Jurkat, Clone E6-1 (cell line): ENCODE measurements at regions not wholly inside any gene's neighbourhood (a gene's known extent, or its start where the extent isn't known, plus 50 kb on each side); places are given as distances from the start of the nearest gene placed in this dataset.

Experiments used
- DNase-seq: peaks from one replicate; pipeline ENCODE4 v3.0.0-alpha.2; 2011; ENCODE audit warnings: low read depth, low spot score
- H3K4me3 ChIP-seq: 2 replicates; pipeline ENCODE4 v1.5.1; 2011; ENCODE audit warnings: mild to moderate bottlenecking, low read length, control low read depth, moderate library complexity

- no peak overlapping the region for H3K4me3 ChIP-seq
- DNase-seq = no peak
Observed at GRCh38 chr7:16970732-16971482, 89.1 kb upstream of the AGR3 start.

GRCh38 chr7:16975712-16976111 is 93.9 kb upstream of the AGR3 start:
- no peak for DNase-seq
- no peak overlapping the region for H3K4me3 ChIP-seq

GRCh38 chr7:16978358-16979244 is 96.8 kb upstream of the AGR3 start:
- DNase-seq = no peak
- H3K4me3 ChIP-seq = no peak overlapping the region

GRCh38 chr7:16980539-16980938 is 98.8 kb upstream of the AGR3 start:
- H3K4me3 ChIP-seq = no peak overlapping the region
- DNase-seq = no peak

GRCh38 chr7:16982640-16983350 is 101.0 kb upstream of the AGR3 start:
- peak; percentile 25 for DNase-seq
- no peak overlapping the region for H3K4me3 ChIP-seq

- no peak overlapping the region for H3K4me3 ChIP-seq
- no peak for DNase-seq
Observed at GRCh38 chr7:16984375-16984774, 102.6 kb upstream of the AGR3 start.

GRCh38 chr7:16985621-16986020 is 103.8 kb upstream of the AGR3 start:
- DNase-seq = no peak
- H3K4me3 ChIP-seq = no peak overlapping the region

GRCh38 chr7:16986755-16987154 is 105.0 kb upstream of the AGR3 start:
- DNase-seq = no peak

GRCh38 chr7:16989811-16990413 is 108.1 kb upstream of the AGR3 start:
- DNase-seq = no peak
- H3K4me3 ChIP-seq = no peak overlapping the region

More at GRCh38 chr7:16986755-16987154, 105.0 kb upstream of the AGR3 start:
- no peak overlapping the region for H3K4me3 ChIP-seq

GRCh38 chr7:16991551-16991950 is 109.8 kb upstream of the AGR3 start:
- DNase-seq = no peak
- no peak overlapping the region for H3K4me3 ChIP-seq

- no peak overlapping the region for H3K4me3 ChIP-seq
Observed at GRCh38 chr7:16993543-16993942, 111.8 kb upstream of the AGR3 start.

GRCh38 chr7:16998481-16999051 is 116.8 kb upstream of the AGR3 start:
- no peak overlapping the region for H3K4me3 ChIP-seq
- no peak for DNase-seq

More at GRCh38 chr7:16993543-16993942, 111.8 kb upstream of the AGR3 start:
- DNase-seq = no peak

GRCh38 chr7:16999541-17000267 is 117.9 kb upstream of the AGR3 start:
- no peak overlapping the region for H3K4me3 ChIP-seq
- DNase-seq = no peak

GRCh38 chr7:17005271-17005670 is 123.5 kb upstream of the AGR3 start:
- no peak for DNase-seq
- H3K4me3 ChIP-seq = no peak overlapping the region

GRCh38 chr7:17007841-17008240 is 126.1 kb upstream of the AGR3 start:
- H3K4me3 ChIP-seq = no peak overlapping the region
- DNase-seq = no peak

- peak; percentile 23 for DNase-seq
Observed at GRCh38 chr7:17009007-17009719, 127.4 kb upstream of the AGR3 start.

GRCh38 chr7:17009933-17010332 is 128.2 kb upstream of the AGR3 start:
- no peak for DNase-seq
- no peak overlapping the region for H3K4me3 ChIP-seq

More at GRCh38 chr7:17009007-17009719, 127.4 kb upstream of the AGR3 start:
- H3K4me3 ChIP-seq = no peak overlapping the region
